Cardiac septum (tissue), 1 donor: ENCODE measurements at regions not wholly inside any gene's neighbourhood (a gene's known extent, or its start where the extent isn't known, plus 50 kb on each side); places are given as distances from the start of the nearest gene placed in this dataset.

Experiments
- DNase-seq: peaks from one replicate; pipeline ENCODE4 v3.0.0-alpha.2; 2020; ENCODE audit warnings: low spot score
- intact Hi-C: fragments of 100-400 bp; cut with DNase I; formaldehyde crosslinking; loops from one replicate; pipeline ENCODE4 v1.14.0; 2022
- donor health status: DM: no; HTN: no; CAD: no.

GRCh38 chr2:558302-558642 is 118.9 kb downstream of the TMEM18 start:
- no peak for DNase-seq
- intact Hi-C loops, result no loop called here

GRCh38 chr2:557635-558301 is 119.4 kb downstream of the TMEM18 start:
- DNase-seq, result no peak
- intact Hi-C loops, result no loop called here

- DNase-seq, result no peak
Measured at GRCh38 chr2:556485-556884, 120.7 kb downstream of the TMEM18 start.

GRCh38 chr2:555164-555922 is 121.9 kb downstream of the TMEM18 start:
- no peak for DNase-seq
- intact Hi-C loops, result no loop called here

More at GRCh38 chr2:556485-556884, 120.7 kb downstream of the TMEM18 start:
- intact Hi-C loops, result no loop called here

- intact Hi-C loops, result no loop called here
- DNase-seq, result no peak
Measured at GRCh38 chr2:554444-554843, 122.8 kb downstream of the TMEM18 start.

GRCh38 chr2:552906-553305 is 124.3 kb downstream of the TMEM18 start:
- DNase-seq, result no peak
- intact Hi-C loops, result no loop called here

GRCh38 chr2:551621-552020 is 125.6 kb downstream of the TMEM18 start:
- intact Hi-C loops, result no loop called here
- DNase-seq, result no peak

- DNase-seq, result no peak
- intact Hi-C loops, result no loop called here
Measured at GRCh38 chr2:550860-551567, 126.2 kb downstream of the TMEM18 start.

GRCh38 chr2:545711-546650 is 131.2 kb downstream of the TMEM18 start:
- intact Hi-C loops, result no loop called here

GRCh38 chr2:545228-545627 is 132.0 kb downstream of the TMEM18 start:
- DNase-seq, result no peak
- intact Hi-C loops, result no loop called here

More at GRCh38 chr2:545711-546650, 131.2 kb downstream of the TMEM18 start:
- no peak for DNase-seq

GRCh38 chr2:538646-539045 is 138.6 kb downstream of the TMEM18 start:
- DNase-seq, result no peak
- intact Hi-C loops, result no loop called here

- no peak for DNase-seq
- intact Hi-C loops, result no loop called here
Measured at GRCh38 chr2:535222-535621, 142.0 kb downstream of the TMEM18 start.

- DNase-seq, result no peak
- intact Hi-C loops, result no loop called here
Measured at GRCh38 chr2:529852-530251, 147.4 kb downstream of the TMEM18 start.

- DNase-seq, result no peak
- intact Hi-C loops, result no loop called here
Measured at GRCh38 chr2:529424-529823, 147.8 kb downstream of the TMEM18 start.

- intact Hi-C loops, result no loop called here
- no peak for DNase-seq
Measured at GRCh38 chr2:527581-527980, 149.6 kb downstream of the TMEM18 start.

GRCh38 chr2:526918-527317 is 150.3 kb downstream of the TMEM18 start:
- intact Hi-C loops, result no loop called here

GRCh38 chr2:525611-526010 is 151.6 kb downstream of the TMEM18 start:
- intact Hi-C loops, result no loop called here
- no peak for DNase-seq

More at GRCh38 chr2:526918-527317, 150.3 kb downstream of the TMEM18 start:
- DNase-seq, result no peak

GRCh38 chr2:525021-525420 is 152.2 kb downstream of the TMEM18 start:
- intact Hi-C loops, result no loop called here

GRCh38 chr2:524442-524841 is 152.8 kb downstream of the TMEM18 start:
- intact Hi-C loops, result no loop called here
- DNase-seq, result no peak

More at GRCh38 chr2:525021-525420, 152.2 kb downstream of the TMEM18 start:
- no peak for DNase-seq
